Lower lobe of right lung (tissue), 2 donors: ENCODE measurements at regions not wholly inside any gene's neighbourhood (a gene's known extent, or its start where the extent isn't known, plus 50 kb on each side); places are given as distances from the start of the nearest gene placed in this dataset.

ENCODE experiments used
- ATAC-seq, 2 donors: fragments of 200-7000 bp; cut with Tn5 transposase; one replicate each; pipeline ENCODE4 v1.9.1; 2020 to 2022; ENCODE audit warnings: mild to moderate bottlenecking in 2 of 2, moderate library complexity in 2 of 2
- DNase-seq: peaks from one replicate; pipeline ENCODE4 v3.0.0-alpha.2; 2020
- H3K27ac ChIP-seq: fragments of 200-600 bp; one replicate; pipeline ENCODE4 v1.8.0; 2022
- H3K27me3 ChIP-seq: fragments of 200-600 bp; one replicate; pipeline ENCODE4 v1.8.0; 2022; ENCODE audit warnings: low read depth
- H3K36me3 ChIP-seq: fragments of 200-600 bp; one replicate; pipeline ENCODE4 v1.8.0; 2022; ENCODE audit warnings: mild to moderate bottlenecking
- H3K4me1 ChIP-seq: fragments of 200-600 bp; one replicate; pipeline ENCODE4 v1.8.0; 2022
- H3K4me3 ChIP-seq: fragments of 200-600 bp; one replicate; pipeline ENCODE4 v1.8.0; 2022; ENCODE audit warnings: mild to moderate bottlenecking
- H3K9me3 ChIP-seq: fragments of 200-600 bp; one replicate; pipeline ENCODE4 v1.8.0; 2022
- intact Hi-C: fragments of 100-400 bp; cut with DNase I; formaldehyde crosslinking; loops from one replicate; pipeline ENCODE4 v1.11.0; 2022
- TF ChIP-seq, protein P1 (sequence below): fragments of 200-600 bp; IDR thresholded peaks from one replicate; pipeline ENCODE4 v1.8.0; 2022; ENCODE audit warnings: antibody characterized with exemption, mild to moderate bottlenecking
- donor health status: DM: no; HTN: yes; CAD: no; lungs with severe emphysema.

GRCh38 chr1:163596541-163597258 is 274.9 kb downstream of the NUF2 start:
- no peaks in the 10 kb centered on the region for H3K27me3 ChIP-seq
- no peak overlapping the region for H3K27ac ChIP-seq
- no peaks in the 10 kb centered on the region for H3K4me1 ChIP-seq
- TF ChIP-seq, protein P1, sequence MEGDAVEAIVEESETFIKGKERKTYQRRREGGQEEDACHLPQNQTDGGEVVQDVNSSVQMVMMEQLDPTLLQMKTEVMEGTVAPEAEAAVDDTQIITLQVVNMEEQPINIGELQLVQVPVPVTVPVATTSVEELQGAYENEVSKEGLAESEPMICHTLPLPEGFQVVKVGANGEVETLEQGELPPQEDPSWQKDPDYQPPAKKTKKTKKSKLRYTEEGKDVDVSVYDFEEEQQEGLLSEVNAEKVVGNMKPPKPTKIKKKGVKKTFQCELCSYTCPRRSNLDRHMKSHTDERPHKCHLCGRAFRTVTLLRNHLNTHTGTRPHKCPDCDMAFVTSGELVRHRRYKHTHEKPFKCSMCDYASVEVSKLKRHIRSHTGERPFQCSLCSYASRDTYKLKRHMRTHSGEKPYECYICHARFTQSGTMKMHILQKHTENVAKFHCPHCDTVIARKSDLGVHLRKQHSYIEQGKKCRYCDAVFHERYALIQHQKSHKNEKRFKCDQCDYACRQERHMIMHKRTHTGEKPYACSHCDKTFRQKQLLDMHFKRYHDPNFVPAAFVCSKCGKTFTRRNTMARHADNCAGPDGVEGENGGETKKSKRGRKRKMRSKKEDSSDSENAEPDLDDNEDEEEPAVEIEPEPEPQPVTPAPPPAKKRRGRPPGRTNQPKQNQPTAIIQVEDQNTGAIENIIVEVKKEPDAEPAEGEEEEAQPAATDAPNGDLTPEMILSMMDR = no peak
- intact Hi-C loops = no loop called here
- DNase-seq (no peak), ATAC-seq (no peak)
- H3K9me3 ChIP-seq = no peaks in the 10 kb centered on the region
- no peak overlapping the region for H3K4me3 ChIP-seq
- H3K36me3 ChIP-seq = no peaks in the 10 kb centered on the region

- no peak overlapping the region for H3K27ac ChIP-seq
- no peak for DNase-seq
- no peaks in the 10 kb centered on the region for H3K36me3 ChIP-seq
- H3K4me1 ChIP-seq = no peaks in the 10 kb centered on the region
- TF ChIP-seq, protein P1 = no peak
- H3K4me3 ChIP-seq = no peak overlapping the region
- H3K9me3 ChIP-seq = no peaks in the 10 kb centered on the region
- H3K27me3 ChIP-seq = no peaks in the 10 kb centered on the region
- no peak for ATAC-seq
- intact Hi-C loops = no loop called here
Observed at GRCh38 chr1:163604321-163604720, 282.6 kb downstream of the NUF2 start.

GRCh38 chr1:163604896-163605295 is 283.1 kb downstream of the NUF2 start:
- H3K27ac ChIP-seq = no peak overlapping the region
- no peaks in the 10 kb centered on the region for H3K36me3 ChIP-seq
- TF ChIP-seq, protein P1 = no peak
- no peaks in the 10 kb centered on the region for H3K27me3 ChIP-seq
- no peak for ATAC-seq
- H3K4me1 ChIP-seq = no peaks in the 10 kb centered on the region
- no peak for DNase-seq
- intact Hi-C loops = no loop called here
- no peak overlapping the region for H3K4me3 ChIP-seq
- no peaks in the 10 kb centered on the region for H3K9me3 ChIP-seq

DNA sequence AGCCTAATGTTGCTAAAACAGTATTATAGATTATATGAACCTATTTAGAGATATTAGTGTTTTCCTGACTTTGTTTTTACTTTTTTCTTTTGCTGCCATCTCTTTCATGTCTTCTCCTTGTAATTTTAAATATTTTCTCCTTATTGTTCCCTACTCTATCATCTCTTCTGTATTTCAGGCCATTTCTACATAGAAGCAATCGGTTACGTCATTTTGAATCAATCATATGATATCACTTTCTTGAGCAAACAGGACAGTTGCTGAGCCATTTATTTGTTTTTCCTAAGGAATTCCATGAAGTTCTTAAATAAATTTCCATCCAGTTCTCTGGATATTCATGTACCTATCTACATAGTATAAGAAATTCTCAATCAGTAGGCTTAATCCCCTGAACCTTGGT is 287.2 kb downstream of the NUF2 start:
- intact Hi-C loops = no loop called here
- DNase-seq (no peak), ATAC-seq (no peak)
- no peaks in the 10 kb centered on the region for H3K36me3 ChIP-seq
- H3K4me1 ChIP-seq = no peaks in the 10 kb centered on the region
- H3K27me3 ChIP-seq = no peaks in the 10 kb centered on the region
- H3K4me3 ChIP-seq = no peak overlapping the region
- no peaks in the 10 kb centered on the region for H3K9me3 ChIP-seq
- TF ChIP-seq, protein P1 = no peak
- H3K27ac ChIP-seq = no peak overlapping the region

- Histone ChIP-seq H3K9me3 (no peaks in the 10 kb centered on the region), H3K27me3 (no peaks in the 10 kb centered on the region), H3K4me3 (no peak overlapping the region), H3K4me1 (no peaks in the 10 kb centered on the region), H3K36me3 (no peaks in the 10 kb centered on the region), H3K27ac (no peak overlapping the region)
- DNase-seq (no peak), ATAC-seq (no peak)
- TF ChIP-seq, protein P1 = no peak
- intact Hi-C loops = no loop called here
Observed at GRCh38 chr1:163609858-163610257, 288.1 kb downstream of the NUF2 start.
